Breast epithelium (tissue), 3 donors: ENCODE measurements at regions not wholly inside any gene's neighbourhood (a gene's known extent, or its start where the extent isn't known, plus 50 kb on each side); places are given as distances from the start of the nearest gene placed in this dataset.

Experiments
- POLR2A ChIP-seq: fragments of 450-650 bp; IDR thresholded peaks from one replicate; pipeline ENCODE4 v1.6.1; 2016; ENCODE audit warnings: antibody characterized with exemption, mild to moderate bottlenecking, moderate library complexity
- POLR2AphosphoS5 ChIP-seq, 3 donors: sonication (generic); formaldehyde crosslinking; IDR thresholded peaks; one replicate each; pipeline ENCODE4 v1.6.1; 2017; ENCODE audit warnings: antibody characterized with exemption in 3 of 3
- TF ChIP-seq, protein P1 (sequence below), 3 donors: fragments of 450-650 bp; IDR thresholded peaks; one replicate each; pipeline ENCODE4 v1.5.1; 2016 to 2017; ENCODE audit warnings: antibody characterized with exemption in 3 of 3, mild to moderate bottlenecking in 3 of 3, moderate library complexity in 3 of 3

- TF ChIP-seq POLR2AphosphoS5 (IDR thresholded peaks at IDR 0.05) (no peak), POLR2A (no peak)
- TF ChIP-seq, protein P1, sequence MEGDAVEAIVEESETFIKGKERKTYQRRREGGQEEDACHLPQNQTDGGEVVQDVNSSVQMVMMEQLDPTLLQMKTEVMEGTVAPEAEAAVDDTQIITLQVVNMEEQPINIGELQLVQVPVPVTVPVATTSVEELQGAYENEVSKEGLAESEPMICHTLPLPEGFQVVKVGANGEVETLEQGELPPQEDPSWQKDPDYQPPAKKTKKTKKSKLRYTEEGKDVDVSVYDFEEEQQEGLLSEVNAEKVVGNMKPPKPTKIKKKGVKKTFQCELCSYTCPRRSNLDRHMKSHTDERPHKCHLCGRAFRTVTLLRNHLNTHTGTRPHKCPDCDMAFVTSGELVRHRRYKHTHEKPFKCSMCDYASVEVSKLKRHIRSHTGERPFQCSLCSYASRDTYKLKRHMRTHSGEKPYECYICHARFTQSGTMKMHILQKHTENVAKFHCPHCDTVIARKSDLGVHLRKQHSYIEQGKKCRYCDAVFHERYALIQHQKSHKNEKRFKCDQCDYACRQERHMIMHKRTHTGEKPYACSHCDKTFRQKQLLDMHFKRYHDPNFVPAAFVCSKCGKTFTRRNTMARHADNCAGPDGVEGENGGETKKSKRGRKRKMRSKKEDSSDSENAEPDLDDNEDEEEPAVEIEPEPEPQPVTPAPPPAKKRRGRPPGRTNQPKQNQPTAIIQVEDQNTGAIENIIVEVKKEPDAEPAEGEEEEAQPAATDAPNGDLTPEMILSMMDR (IDR thresholded peaks at IDR 0.05), result no peak
These were observed 215.3 kb upstream of the HS3ST5 start for GRCh38 chr6:114558153-114558552.
